CD4-positive, alpha-beta T cell (primary cell): ENCODE measurements at regions not wholly inside any gene's neighbourhood (a gene's known extent, or its start where the extent isn't known, plus 50 kb on each side); places are given as distances from the start of the nearest gene placed in this dataset.

Source experiments
- ATAC-seq: fragments of 200-7000 bp; cut with Tn5 transposase; one replicate; pipeline ENCODE4 v1.10.0; 2022; ENCODE audit warnings: mild to moderate bottlenecking; ENCODE audit not compliant: poor library complexity
- CTCF ChIA-PET: fragments of 350-600 bp; sonication (Branson Sonifier 250); formaldehyde crosslinking; loops from one replicate; lab custom pipeline; 2021; ENCODE audit warnings: antibody characterized with exemption, inconsistent platforms; lab: Charles Lee
- POLR2A ChIA-PET: fragments of 350-600 bp; sonication (Branson Sonifier 250); formaldehyde crosslinking; loops from one replicate; lab custom pipeline; 2021; ENCODE audit warnings: antibody characterized with exemption, inconsistent platforms; lab: Charles Lee
- DNase-seq, 14 experiments: peaks; one replicate each; pipeline ENCODE4 v3.0.0-alpha.2; 2013 to 2020; ENCODE audit warnings: mixed read lengths in 2 of 14
- H3K27ac ChIP-seq, 2 donors: one replicate each; pipeline versions ENCODE4 v1.5.1 to v1.7.0; 2013; ENCODE audit warnings: low read length in 2 of 2, low read depth in 1 of 2, mild to moderate bottlenecking in 1 of 2
- H3K27me3 ChIP-seq, 2 experiments: 1 replicate in 1 of 2; 2 replicates in 1 of 2; pipeline versions ENCODE4 v1.6.1 to v1.7.0; 2013; ENCODE audit warnings: low read length in 2 of 2, control low read depth in 1 of 2, mild to moderate bottlenecking in 1 of 2, moderate library complexity in 1 of 2; ENCODE audit not compliant: insufficient read depth in 2 of 2, control insufficient read depth in 1 of 2
- H3K36me3 ChIP-seq: one replicate; pipeline ENCODE4 v1.6.1; 2013; ENCODE audit warnings: low read length, control low read depth; ENCODE audit not compliant: insufficient read depth
- H3K4me1 ChIP-seq: one replicate; pipeline ENCODE4 v1.6.1; 2013; ENCODE audit warnings: low read length, control low read depth; ENCODE audit not compliant: insufficient read depth
- H3K4me3 ChIP-seq: one replicate; pipeline ENCODE4 v1.5.1; 2013; ENCODE audit warnings: mild to moderate bottlenecking, low read length, moderate library complexity
- H3K9me3 ChIP-seq, 2 experiments: 1 replicate in 1 of 2; 2 replicates in 1 of 2; pipeline versions ENCODE4 v1.6.1 to v1.7.0; 2013; ENCODE audit warnings: low read length in 2 of 2, mild to moderate bottlenecking in 2 of 2, control low read depth in 1 of 2, moderate library complexity in 1 of 2; ENCODE audit not compliant: control insufficient read depth in 1 of 2, insufficient read depth in 1 of 2
- H3K27ac Mint-ChIP-seq: one replicate; pipeline ENCODE4 v1.8.0; 2020; ENCODE audit warnings: mixed read lengths
- H3K27me3 Mint-ChIP-seq: one replicate; pipeline ENCODE4 v1.8.0; 2021; ENCODE audit warnings: mixed read lengths
- H3K36me3 Mint-ChIP-seq: one replicate; pipeline ENCODE4 v1.8.0; 2021; ENCODE audit warnings: low read depth, mixed read lengths
- H3K4me1 Mint-ChIP-seq: one replicate; pipeline ENCODE4 v1.8.0; 2021; ENCODE audit warnings: low read depth, mixed read lengths
- H3K4me3 Mint-ChIP-seq: one replicate; pipeline ENCODE4 v1.8.0; 2020; ENCODE audit warnings: mild to moderate bottlenecking, mixed read lengths
- H3K9me3 Mint-ChIP-seq: one replicate; pipeline ENCODE4 v1.8.0; 2020; ENCODE audit warnings: mixed read lengths
- intact Hi-C, 2 experiments: fragments of 100-400 bp; cut with DNase I in 1 of 2; cut with micrococcal nuclease in 1 of 2; formaldehyde crosslinking; loops; one replicate each; pipeline versions ENCODE4 v1.15.1 to v1.9.0; 2023 to 2025; cut with DNase I, micrococcal nuclease
- TF ChIP-seq, protein P1 (sequence below): fragments of 200-600 bp; IDR thresholded peaks from one replicate; pipeline ENCODE4 v1.8.0; 2022; ENCODE audit warnings: antibody characterized with exemption, mild to moderate bottlenecking

DNA sequence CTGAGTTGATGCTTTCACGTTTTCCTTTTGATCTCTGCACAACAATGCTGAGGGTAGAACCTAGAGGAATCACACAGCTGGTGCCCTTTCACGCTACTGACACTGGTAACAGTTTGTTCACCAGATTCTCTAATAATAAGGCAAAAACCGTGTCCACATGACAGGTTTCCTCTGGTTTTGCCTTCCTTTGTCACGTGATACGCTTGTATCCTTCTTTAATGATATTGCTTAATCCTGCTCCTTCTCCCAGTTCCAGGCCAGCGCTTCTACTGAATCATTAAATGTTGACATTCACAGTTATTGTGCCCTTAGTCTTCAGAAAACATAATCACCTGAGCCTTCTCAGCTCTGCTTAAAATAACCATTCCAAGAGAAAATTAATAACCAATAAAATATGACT lies 978.2 kb upstream of the NCAM2 start:
- H3K9me3 Mint-ChIP-seq, result peaks cover 4% of the 10 kb centered on the region
- ChIA-PET POLR2A (no interaction called here), CTCF (no interaction called here)
- Histone ChIP-seq H3K27ac (no peak overlapping the region), H3K9me3 (peaks cover 0 to 7% of the 10 kb centered on the region in 2 experiments), H3K4me1 (no peaks in the 10 kb centered on the region), H3K4me3 (no peak overlapping the region), H3K36me3 (no peaks in the 10 kb centered on the region), H3K27me3 (no peaks in the 10 kb centered on the region)
- H3K4me1 Mint-ChIP-seq, result no peaks in the 10 kb centered on the region
- no peak for DNase-seq
- no peak for ATAC-seq
- no peak overlapping the region for H3K27ac Mint-ChIP-seq
- no peak overlapping the region for H3K4me3 Mint-ChIP-seq
- H3K27me3 Mint-ChIP-seq, result no peaks in the 10 kb centered on the region
- no peaks in the 10 kb centered on the region for H3K36me3 Mint-ChIP-seq
- intact Hi-C loops, result no loop called here
- TF ChIP-seq, protein P1, sequence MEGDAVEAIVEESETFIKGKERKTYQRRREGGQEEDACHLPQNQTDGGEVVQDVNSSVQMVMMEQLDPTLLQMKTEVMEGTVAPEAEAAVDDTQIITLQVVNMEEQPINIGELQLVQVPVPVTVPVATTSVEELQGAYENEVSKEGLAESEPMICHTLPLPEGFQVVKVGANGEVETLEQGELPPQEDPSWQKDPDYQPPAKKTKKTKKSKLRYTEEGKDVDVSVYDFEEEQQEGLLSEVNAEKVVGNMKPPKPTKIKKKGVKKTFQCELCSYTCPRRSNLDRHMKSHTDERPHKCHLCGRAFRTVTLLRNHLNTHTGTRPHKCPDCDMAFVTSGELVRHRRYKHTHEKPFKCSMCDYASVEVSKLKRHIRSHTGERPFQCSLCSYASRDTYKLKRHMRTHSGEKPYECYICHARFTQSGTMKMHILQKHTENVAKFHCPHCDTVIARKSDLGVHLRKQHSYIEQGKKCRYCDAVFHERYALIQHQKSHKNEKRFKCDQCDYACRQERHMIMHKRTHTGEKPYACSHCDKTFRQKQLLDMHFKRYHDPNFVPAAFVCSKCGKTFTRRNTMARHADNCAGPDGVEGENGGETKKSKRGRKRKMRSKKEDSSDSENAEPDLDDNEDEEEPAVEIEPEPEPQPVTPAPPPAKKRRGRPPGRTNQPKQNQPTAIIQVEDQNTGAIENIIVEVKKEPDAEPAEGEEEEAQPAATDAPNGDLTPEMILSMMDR, result no peak

DNA sequence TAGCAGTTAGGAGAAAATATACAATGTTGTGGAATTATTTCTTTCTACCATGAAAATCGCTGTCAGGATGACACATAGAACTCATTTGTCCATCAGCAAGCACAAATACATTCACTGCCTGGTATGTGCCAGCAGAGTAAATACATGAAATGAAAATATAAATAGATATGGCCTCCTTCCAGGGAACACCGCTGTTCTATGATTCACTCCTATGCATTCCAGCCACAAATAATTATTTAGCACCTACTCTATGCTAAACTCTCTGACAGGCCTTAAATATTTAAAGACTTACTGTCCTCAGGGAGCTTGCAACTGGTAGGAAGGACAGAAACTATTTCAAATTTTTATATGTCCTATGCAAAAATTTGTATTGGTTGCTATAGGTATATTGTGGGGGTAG lies 975.0 kb upstream of the NCAM2 start:
- ATAC-seq (no peak), DNase-seq (no peak)
- no peaks in the 10 kb centered on the region for H3K4me1 Mint-ChIP-seq
- POLR2A ChIA-PET, result no interaction called here
- TF ChIP-seq, protein P1, result no peak
- intact Hi-C loops, result no loop called here
- Histone ChIP-seq H3K27ac (no peak overlapping the region), H3K27me3 (no peaks in the 10 kb centered on the region), H3K4me3 (no peak overlapping the region), H3K36me3 (no peaks in the 10 kb centered on the region), H3K9me3 (peaks cover 0 to 6% of the 10 kb centered on the region in 2 experiments), H3K4me1 (no peaks in the 10 kb centered on the region)
- no peak overlapping the region for H3K4me3 Mint-ChIP-seq
- no peak overlapping the region for H3K27ac Mint-ChIP-seq
- peaks cover 8% of the 10 kb centered on the region for H3K9me3 Mint-ChIP-seq
- no peaks in the 10 kb centered on the region for H3K36me3 Mint-ChIP-seq
- CTCF ChIA-PET, result no interaction called here
- no peaks in the 10 kb centered on the region for H3K27me3 Mint-ChIP-seq

DNA sequence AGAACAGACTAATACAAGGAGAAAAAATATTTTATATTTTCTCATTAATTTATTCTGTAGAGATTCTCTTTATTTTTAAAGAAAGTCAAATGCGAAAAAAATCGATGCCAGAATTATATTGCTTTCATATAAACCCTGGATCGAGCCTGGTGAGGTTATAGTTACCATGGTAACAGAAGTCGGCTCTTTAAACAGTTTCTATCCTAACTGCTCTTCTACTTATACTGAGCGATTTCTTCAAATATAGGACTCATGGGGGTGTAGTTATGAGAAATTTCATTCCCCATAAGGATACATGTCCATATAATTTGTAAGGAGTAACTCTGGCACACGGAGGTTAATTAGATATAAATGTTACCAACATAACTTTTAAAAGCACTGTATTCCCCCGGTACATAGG lies 973.5 kb upstream of the NCAM2 start:
- no peak for DNase-seq
- Histone ChIP-seq H3K4me1 (no peaks in the 10 kb centered on the region), H3K4me3 (no peak overlapping the region), H3K9me3 (no peaks in the 10 kb centered on the region), H3K27me3 (no peaks in the 10 kb centered on the region), H3K36me3 (no peaks in the 10 kb centered on the region), H3K27ac (no peak overlapping the region)
- no peak overlapping the region for H3K4me3 Mint-ChIP-seq
- no peaks in the 10 kb centered on the region for H3K27me3 Mint-ChIP-seq
- POLR2A ChIA-PET, result no interaction called here
- intact Hi-C loops, result no loop called here
- H3K36me3 Mint-ChIP-seq, result no peaks in the 10 kb centered on the region
- TF ChIP-seq, protein P1, result no peak
- ATAC-seq, result no peak
- CTCF ChIA-PET, result no interaction called here
- no peak overlapping the region for H3K27ac Mint-ChIP-seq
- no peaks in the 10 kb centered on the region for H3K4me1 Mint-ChIP-seq
- H3K9me3 Mint-ChIP-seq, result peaks cover 8% of the 10 kb centered on the region
